Liver (tissue), 8 donors: ENCODE measurements at regions not wholly inside any gene's neighbourhood (a gene's known extent, or its start where the extent isn't known, plus 50 kb on each side); places are given as distances from the start of the nearest gene placed in this dataset.

Source experiments
- DNase-seq: peaks from one replicate; pipeline ENCODE4 v3.0.0-alpha.2; 2017; ENCODE audit warnings: low spot score
- H3K27ac ChIP-seq, 2 donors: one replicate each; pipeline ENCODE4 v1.7.0; 2013; ENCODE audit warnings: inconsistent platforms in 2 of 2, low read length in 2 of 2, control low read depth in 1 of 2, low read depth in 1 of 2, mild to moderate bottlenecking in 1 of 2
- H3K27me3 ChIP-seq, 4 donors: one replicate each; pipeline versions ENCODE4 v1.6.1 to v1.7.0; 2013; ENCODE audit warnings: low read length in 3 of 4, inconsistent platforms in 1 of 4, mild to moderate bottlenecking in 1 of 4, moderate library complexity in 1 of 4; ENCODE audit not compliant: control insufficient read depth in 4 of 4, insufficient read depth in 4 of 4
- H3K36me3 ChIP-seq, 4 donors: one replicate each; pipeline versions ENCODE4 v1.6.1 to v1.7.0; 2013; ENCODE audit warnings: low read length in 3 of 4, mild to moderate bottlenecking in 3 of 4, low read depth in 1 of 4, moderate library complexity in 1 of 4; ENCODE audit not compliant: control insufficient read depth in 4 of 4, insufficient read depth in 3 of 4
- H3K4me1 ChIP-seq, 4 donors: one replicate each; pipeline versions ENCODE4 v1.6.1 to v1.7.0; 2013; ENCODE audit warnings: low read length in 3 of 4, mild to moderate bottlenecking in 3 of 4, moderate library complexity in 1 of 4; ENCODE audit not compliant: control insufficient read depth in 4 of 4, insufficient read depth in 4 of 4
- H3K4me3 ChIP-seq, 3 donors: one replicate each; pipeline versions ENCODE4 v1.6.1 to v1.7.0; 2013; ENCODE audit warnings: low read length in 3 of 3, control low read depth in 1 of 3, low read depth in 1 of 3, mild to moderate bottlenecking in 1 of 3
- H3K9ac ChIP-seq, 2 donors: one replicate each; pipeline ENCODE4 v1.7.0; 2013; ENCODE audit warnings: low read length in 2 of 2, mild to moderate bottlenecking in 2 of 2, moderate library complexity in 2 of 2, control low read depth in 1 of 2, low read depth in 1 of 2
- H3K9me3 ChIP-seq, 4 donors: one replicate each; pipeline versions ENCODE4 v1.6.1 to v1.7.0; 2013; ENCODE audit warnings: low read length in 3 of 4; ENCODE audit not compliant: control insufficient read depth in 4 of 4
- ATF3 ChIP-seq: IDR thresholded peaks from 2 replicates; pipeline ENCODE4 v1.6.1; 2016; ENCODE audit warnings: antibody characterized with exemption
- CTCF ChIP-seq: fragments of 150-350 bp; IDR thresholded peaks from 2 replicates; pipeline ENCODE4 v1.5.1; 2017; ENCODE audit warnings: improper control_type of control experiment, low read depth, low read length; ENCODE audit not compliant: missing input control
- EGR1 ChIP-seq, 2 donors: IDR thresholded peaks; 2 replicates each; pipeline ENCODE4 v1.6.1; 2016 to 2018; ENCODE audit warnings: antibody characterized with exemption in 2 of 2, low read depth in 2 of 2
- FOXA1 ChIP-seq: IDR thresholded peaks from 2 replicates; pipeline ENCODE4 v1.6.1; 2016; ENCODE audit warnings: antibody characterized with exemption
- FOXA2 ChIP-seq: IDR thresholded peaks from 2 replicates; pipeline ENCODE4 v1.6.1; 2016; ENCODE audit warnings: antibody characterized with exemption
- GABPA ChIP-seq, 2 donors: IDR thresholded peaks in 1 of 2; conservative IDR thresholded peaks in 1 of 2; 2 replicates each; pipeline ENCODE4 v1.6.1; 2016; ENCODE audit warnings: antibody characterized with exemption in 2 of 2, mild to moderate bottlenecking in 1 of 2, moderate library complexity in 1 of 2
- HNF4A ChIP-seq, 2 donors: conservative IDR thresholded peaks; 2 replicates each; pipeline ENCODE4 v1.6.1; 2016; ENCODE audit warnings: antibody characterized with exemption in 2 of 2, mild to moderate bottlenecking in 2 of 2
- HNF4G ChIP-seq: IDR thresholded peaks from 2 replicates; pipeline ENCODE4 v1.6.1; 2016; ENCODE audit warnings: antibody characterized with exemption
- JUND ChIP-seq, 2 donors: IDR thresholded peaks; 2 replicates each; pipeline ENCODE4 v1.6.1; 2016; ENCODE audit warnings: antibody characterized with exemption in 2 of 2
- MAX ChIP-seq: IDR thresholded peaks from 2 replicates; pipeline ENCODE4 v1.6.1; 2016; ENCODE audit warnings: antibody characterized with exemption
- NR2F2 ChIP-seq: IDR thresholded peaks from 2 replicates; pipeline ENCODE4 v1.6.1; 2016; ENCODE audit warnings: antibody characterized with exemption
- RAD21 ChIP-seq, 2 donors: IDR thresholded peaks; 2 replicates each; pipeline ENCODE4 v1.6.1; 2016; ENCODE audit warnings: antibody characterized with exemption in 2 of 2, mild to moderate bottlenecking in 2 of 2
- REST ChIP-seq: IDR thresholded peaks from 2 replicates; pipeline ENCODE4 v1.6.1; 2016; ENCODE audit warnings: antibody characterized with exemption, mild to moderate bottlenecking
- RXRA ChIP-seq, 2 donors: IDR thresholded peaks; 2 replicates each; pipeline ENCODE4 v1.6.1; 2017 to 2018; ENCODE audit warnings: antibody characterized with exemption in 2 of 2, mild to moderate bottlenecking in 1 of 2
- SP1 ChIP-seq: IDR thresholded peaks from 2 replicates; pipeline ENCODE4 v1.6.1; 2018; ENCODE audit warnings: antibody characterized with exemption, mild to moderate bottlenecking
- TAF1 ChIP-seq: conservative IDR thresholded peaks from 2 replicates; pipeline ENCODE4 v1.6.1; 2016; ENCODE audit warnings: antibody characterized with exemption, mild to moderate bottlenecking
- YY1 ChIP-seq: IDR thresholded peaks from 2 replicates; pipeline ENCODE4 v1.6.1; 2016; ENCODE audit warnings: antibody characterized with exemption, mild to moderate bottlenecking
- ZBTB33 ChIP-seq: IDR thresholded peaks from 2 replicates; pipeline ENCODE4 v1.6.1; 2016; ENCODE audit warnings: antibody characterized with exemption
- WGBS: extraction: QIAGEN DNeasy Blood & Tissue Kit; methylation state at CpG from one replicate; pipeline ENCODE4 v1.1.7; 2013; 5-methylcytosine and 5-hydroxymethylcytosine counted together
- donor health status: healthy.
- donor health status: healthy.
- donor health status: healthy.
- donor health status: healthy.
- donor health status: healthy.

GRCh38 chr16:20178297-20178696 lies 104.6 kb upstream of the GPR139 start:
- TF ChIP-seq REST (no peak), HNF4A (conservative IDR thresholded peaks at IDR 0.05) (no peak), HNF4G (no peak), YY1 (no peak), NR2F2 (no peak), EGR1 (IDR thresholded peaks at IDR 0.05; ENCODE audit: low read depth in 2 of 2) (no peak), GABPA (IDR thresholded peaks at IDR 0.05 in 1 of 2, conservative IDR thresholded peaks at IDR 0.05 in 1 of 2) (no peak), ATF3 (no peak), SP1 (no peak), TAF1 (no peak), JUND (IDR thresholded peaks at IDR 0.05) (no peak), CTCF (no peak), FOXA1 (no peak), ZBTB33 (no peak), RXRA (IDR thresholded peaks at IDR 0.05) (no peak), MAX (no peak), FOXA2 (no peak), RAD21 (IDR thresholded peaks at IDR 0.05) (no peak)
- Histone ChIP-seq H3K9me3 (no peaks in the 10 kb centered on the region), H3K4me1 (no peaks in the 10 kb centered on the region), H3K4me3 (no peak overlapping the region), H3K27me3 (no peaks in the 10 kb centered on the region), H3K9ac (no peak overlapping the region), H3K36me3 (no peaks in the 10 kb centered on the region), H3K27ac (no peak overlapping the region)
- WGBS = 69% methylated on average over 5 of the region's 5 CpGs
- no peak for DNase-seq
